KMS-11 (cell line): ENCODE measurements at regions not wholly inside any gene's neighbourhood (a gene's known extent, or its start where the extent isn't known, plus 50 kb on each side); places are given as distances from the start of the nearest gene placed in this dataset.

Experiments
- H2AFZ ChIP-seq: fragments of 200-600 bp; sonication (generic); 2 replicates; pipeline ENCODE4 v1.6.1; 2016; ENCODE audit warnings: antibody characterized with exemption, mixed run types, low read depth
- H3K27ac ChIP-seq: fragments of 200-600 bp; sonication (generic); 2 replicates; pipeline ENCODE4 v1.6.1; 2016; ENCODE audit warnings: mild to moderate bottlenecking, mixed run types
- H3K27me3 ChIP-seq: fragments of 200-600 bp; sonication (generic); 2 replicates; pipeline ENCODE4 v1.6.1; 2017; ENCODE audit warnings: mild to moderate bottlenecking, low read depth, mixed run types, moderate library complexity; ENCODE audit not compliant: insufficient read depth
- H3K36me3 ChIP-seq: fragments of 200-600 bp; sonication (generic); 2 replicates; pipeline ENCODE4 v1.6.1; 2017; ENCODE audit warnings: mild to moderate bottlenecking, mixed run types; ENCODE audit not compliant: insufficient read depth
- H3K4me1 ChIP-seq: fragments of 200-600 bp; sonication (generic); 2 replicates; pipeline ENCODE4 v1.6.1; 2016; ENCODE audit warnings: mild to moderate bottlenecking, low read depth, mixed run types; ENCODE audit not compliant: poor library complexity, severe bottlenecking
- H3K4me2 ChIP-seq: fragments of 200-600 bp; sonication (generic); 2 replicates; pipeline ENCODE4 v1.7.0; 2016; ENCODE audit warnings: mild to moderate bottlenecking, mixed run types
- H3K4me3 ChIP-seq: fragments of 200-600 bp; sonication (generic); IDR thresholded peaks from 2 replicates; pipeline ENCODE4 v1.6.1; 2017; ENCODE audit warnings: low read depth, low read length, mixed read lengths; ENCODE audit not compliant: insufficient read depth
- H3K79me2 ChIP-seq: fragments of 200-600 bp; sonication (generic); 2 replicates; pipeline ENCODE4 v1.6.1; 2016; ENCODE audit warnings: low read depth, mixed run types; ENCODE audit not compliant: insufficient read depth
- H3K9ac ChIP-seq: fragments of 200-600 bp; sonication (generic); 2 replicates; pipeline ENCODE4 v1.6.1; 2016; ENCODE audit warnings: mild to moderate bottlenecking, mixed run types
- H4K20me1 ChIP-seq: fragments of 200-600 bp; sonication (generic); 2 replicates; pipeline ENCODE4 v1.6.1; 2016; ENCODE audit warnings: mild to moderate bottlenecking, mixed run types; ENCODE audit not compliant: insufficient read depth
- TF ChIP-seq, protein P1 (sequence below): fragments of 200-600 bp; sonication (generic); conservative IDR thresholded peaks from 2 replicates; pipeline ENCODE4 v1.6.1; 2017; ENCODE audit warnings: low read depth, mild to moderate bottlenecking, antibody characterized with exemption, low read length, moderate library complexity, mixed read lengths

- TF ChIP-seq, protein P1, sequence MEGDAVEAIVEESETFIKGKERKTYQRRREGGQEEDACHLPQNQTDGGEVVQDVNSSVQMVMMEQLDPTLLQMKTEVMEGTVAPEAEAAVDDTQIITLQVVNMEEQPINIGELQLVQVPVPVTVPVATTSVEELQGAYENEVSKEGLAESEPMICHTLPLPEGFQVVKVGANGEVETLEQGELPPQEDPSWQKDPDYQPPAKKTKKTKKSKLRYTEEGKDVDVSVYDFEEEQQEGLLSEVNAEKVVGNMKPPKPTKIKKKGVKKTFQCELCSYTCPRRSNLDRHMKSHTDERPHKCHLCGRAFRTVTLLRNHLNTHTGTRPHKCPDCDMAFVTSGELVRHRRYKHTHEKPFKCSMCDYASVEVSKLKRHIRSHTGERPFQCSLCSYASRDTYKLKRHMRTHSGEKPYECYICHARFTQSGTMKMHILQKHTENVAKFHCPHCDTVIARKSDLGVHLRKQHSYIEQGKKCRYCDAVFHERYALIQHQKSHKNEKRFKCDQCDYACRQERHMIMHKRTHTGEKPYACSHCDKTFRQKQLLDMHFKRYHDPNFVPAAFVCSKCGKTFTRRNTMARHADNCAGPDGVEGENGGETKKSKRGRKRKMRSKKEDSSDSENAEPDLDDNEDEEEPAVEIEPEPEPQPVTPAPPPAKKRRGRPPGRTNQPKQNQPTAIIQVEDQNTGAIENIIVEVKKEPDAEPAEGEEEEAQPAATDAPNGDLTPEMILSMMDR: no peak
- no peaks in the 10 kb centered on the region for H3K79me2 ChIP-seq
- H3K4me2 ChIP-seq: no peak overlapping the region
- H3K4me3 ChIP-seq: no peak overlapping the region
- H3K36me3 ChIP-seq: no peaks in the 10 kb centered on the region
- H2AFZ ChIP-seq: no peak overlapping the region
- no peak overlapping the region for H3K27ac ChIP-seq
- H3K27me3 ChIP-seq: no peaks in the 10 kb centered on the region
- H3K4me1 ChIP-seq: no peaks in the 10 kb centered on the region
- H4K20me1 ChIP-seq: no peaks in the 10 kb centered on the region
- H3K9ac ChIP-seq: no peak overlapping the region
Measured at GRCh38 chr17:51402899-51403298, 142.6 kb downstream of the UTP18 start.

- no peaks in the 10 kb centered on the region for H3K27me3 ChIP-seq
- no peak overlapping the region for H3K4me2 ChIP-seq
- H3K27ac ChIP-seq: no peak overlapping the region
- H3K36me3 ChIP-seq: no peaks in the 10 kb centered on the region
- TF ChIP-seq, protein P1: no peak
- no peak overlapping the region for H3K4me3 ChIP-seq
- H3K79me2 ChIP-seq: no peaks in the 10 kb centered on the region
- H3K4me1 ChIP-seq: no peaks in the 10 kb centered on the region
- H2AFZ ChIP-seq: no peak overlapping the region
- no peak overlapping the region for H3K9ac ChIP-seq
- H4K20me1 ChIP-seq: no peaks in the 10 kb centered on the region
Measured at GRCh38 chr17:51407576-51407975, 147.2 kb downstream of the UTP18 start.

GRCh38 chr17:51419476-51419875 lies 159.1 kb downstream of the UTP18 start:
- H3K27ac ChIP-seq: no peak overlapping the region
- H3K27me3 ChIP-seq: no peaks in the 10 kb centered on the region
- no peak overlapping the region for H2AFZ ChIP-seq

DNA sequence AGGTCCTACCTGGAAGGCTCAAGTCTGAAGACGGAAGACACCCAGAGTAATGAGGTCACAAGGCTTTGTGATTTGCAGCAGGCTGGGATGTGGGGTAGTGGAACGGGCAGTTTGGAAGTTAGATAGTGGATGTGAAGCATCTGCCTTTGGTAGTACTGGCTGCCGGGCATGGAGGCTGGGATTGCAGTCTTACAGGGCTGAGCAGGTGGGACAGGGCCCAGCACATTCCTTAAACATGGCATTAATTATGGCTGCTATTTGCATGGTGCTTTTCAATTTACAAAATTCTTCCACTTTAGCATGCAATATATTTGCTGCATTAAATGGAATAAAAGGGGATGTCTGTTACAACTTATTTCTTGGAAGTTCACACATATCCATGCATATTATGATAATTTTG lies 161.2 kb downstream of the UTP18 start:
- Histone ChIP-seq H3K4me2 (no peak overlapping the region), H2AFZ (no peak overlapping the region), H3K9ac (no peak overlapping the region), H3K4me3 (no peak overlapping the region), H3K79me2 (no peaks in the 10 kb centered on the region), H3K4me1 (no peaks in the 10 kb centered on the region), H3K27ac (no peak overlapping the region), H3K27me3 (no peaks in the 10 kb centered on the region), H3K36me3 (no peaks in the 10 kb centered on the region), H4K20me1 (no peaks in the 10 kb centered on the region)
- TF ChIP-seq, protein P1: no peak

More at GRCh38 chr17:51419476-51419875, 159.1 kb downstream of the UTP18 start:
- H3K4me3 ChIP-seq: no peak overlapping the region
- TF ChIP-seq, protein P1: no peak
- H4K20me1 ChIP-seq: no peaks in the 10 kb centered on the region
- H3K79me2 ChIP-seq: no peaks in the 10 kb centered on the region
- no peak overlapping the region for H3K9ac ChIP-seq
- no peaks in the 10 kb centered on the region for H3K4me1 ChIP-seq
- no peaks in the 10 kb centered on the region for H3K36me3 ChIP-seq
- H3K4me2 ChIP-seq: no peak overlapping the region
